ENCODE measurements at regions not wholly inside any gene's neighbourhood (a gene's known extent, or its start where the extent isn't known, plus 50 kb on each side); places are given as distances from the start of the nearest gene placed in this dataset.

DNA sequence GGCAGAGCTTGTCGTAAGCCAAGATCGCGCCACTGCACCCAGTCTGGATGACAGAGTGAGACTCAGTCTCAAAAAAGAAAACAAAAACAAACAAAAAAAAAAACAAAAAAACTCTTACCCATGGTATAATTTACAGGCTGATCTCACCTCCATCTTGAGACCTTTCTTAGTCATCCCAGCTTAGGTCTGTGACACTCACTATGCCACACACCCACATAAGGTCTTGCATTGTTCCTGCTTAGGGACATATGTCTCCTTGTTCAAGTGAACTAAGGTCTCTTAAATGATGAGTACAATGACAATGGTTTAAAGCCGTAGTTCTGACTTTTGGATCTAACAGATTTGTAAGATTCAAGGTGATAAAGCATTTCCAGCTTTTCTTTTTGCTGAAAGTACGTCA is 360.2 kb upstream of the ARHGEF26 start:
- Histone ChIP-seq H2AFZ (ENCODE audit: low read depth, low read length, poor library complexity, severe bottlenecking) (no peak overlapping the region), H3K4me1 (ENCODE audit: control insufficient read depth in 1 of 2, insufficient read depth in 2 of 2, low read length in 2 of 2) (no peaks in the 10 kb centered on the region), H4K20me1 (ENCODE audit: insufficient read depth) (no peaks in the 10 kb centered on the region), H3K9ac (ENCODE audit: low read length) (no peak overlapping the region), H3K9me2 (ENCODE audit: insufficient read depth) (no peaks in the 10 kb centered on the region), H3K4me2 (ENCODE audit: low read length) (no peak overlapping the region), H3K36me3 (ENCODE audit: control insufficient read depth in 1 of 2, insufficient read depth in 2 of 2, low read length in 2 of 2) (no peaks in the 10 kb centered on the region), H3K9me3 (ENCODE audit: control insufficient read depth in 1 of 2, insufficient read depth in 1 of 2, low read depth in 1 of 2, low read length in 2 of 2) (no peaks in the 10 kb centered on the region), H3K79me2 (ENCODE audit: insufficient read depth, low read length) (no peaks in the 10 kb centered on the region), H3K27me3 (ENCODE audit: insufficient read depth, low read length) (no peaks in the 10 kb centered on the region), H3K27ac (ENCODE audit: low read depth, low read length) (no peak overlapping the region), H3K4me3 (replicated peaks in 1 of 2; ENCODE audit: low read depth in 1 of 2, low read length in 2 of 2) (no peak overlapping the region)
- DNase-seq (ENCODE audit: low read depth, low spot score) = no peak
- ChIA-PET RAD21 (ENCODE audit: low non-redundant PET in 1 of 2, low total read pairs in 2 of 2, uncharacterized antibody in 2 of 2, unreplicated experiment in 2 of 2) (no interaction called here), CTCF (no interaction called here), POLR2A (no interaction called here)
- BruUV-seq (replicated peaks) = no TSS peak
- TF ChIP-seq, protein P1, sequence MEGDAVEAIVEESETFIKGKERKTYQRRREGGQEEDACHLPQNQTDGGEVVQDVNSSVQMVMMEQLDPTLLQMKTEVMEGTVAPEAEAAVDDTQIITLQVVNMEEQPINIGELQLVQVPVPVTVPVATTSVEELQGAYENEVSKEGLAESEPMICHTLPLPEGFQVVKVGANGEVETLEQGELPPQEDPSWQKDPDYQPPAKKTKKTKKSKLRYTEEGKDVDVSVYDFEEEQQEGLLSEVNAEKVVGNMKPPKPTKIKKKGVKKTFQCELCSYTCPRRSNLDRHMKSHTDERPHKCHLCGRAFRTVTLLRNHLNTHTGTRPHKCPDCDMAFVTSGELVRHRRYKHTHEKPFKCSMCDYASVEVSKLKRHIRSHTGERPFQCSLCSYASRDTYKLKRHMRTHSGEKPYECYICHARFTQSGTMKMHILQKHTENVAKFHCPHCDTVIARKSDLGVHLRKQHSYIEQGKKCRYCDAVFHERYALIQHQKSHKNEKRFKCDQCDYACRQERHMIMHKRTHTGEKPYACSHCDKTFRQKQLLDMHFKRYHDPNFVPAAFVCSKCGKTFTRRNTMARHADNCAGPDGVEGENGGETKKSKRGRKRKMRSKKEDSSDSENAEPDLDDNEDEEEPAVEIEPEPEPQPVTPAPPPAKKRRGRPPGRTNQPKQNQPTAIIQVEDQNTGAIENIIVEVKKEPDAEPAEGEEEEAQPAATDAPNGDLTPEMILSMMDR (IDR thresholded peaks at IDR 0.05 in 2 of 3, conservative IDR thresholded peaks at IDR 0.05 in 1 of 3; ENCODE audit: borderline replicate concordance in 1 of 3, insufficient read depth in 1 of 3, low read depth in 2 of 3, low read length in 2 of 3) = no peak
- no peak for ATAC-seq
- intact Hi-C loops (cut with micrococcal nuclease) = loop anchor here (10.0 kb wide), 2 partner anchors 316 to 596 kb away; partner anchors contain the start of gene RAP2B

DNA sequence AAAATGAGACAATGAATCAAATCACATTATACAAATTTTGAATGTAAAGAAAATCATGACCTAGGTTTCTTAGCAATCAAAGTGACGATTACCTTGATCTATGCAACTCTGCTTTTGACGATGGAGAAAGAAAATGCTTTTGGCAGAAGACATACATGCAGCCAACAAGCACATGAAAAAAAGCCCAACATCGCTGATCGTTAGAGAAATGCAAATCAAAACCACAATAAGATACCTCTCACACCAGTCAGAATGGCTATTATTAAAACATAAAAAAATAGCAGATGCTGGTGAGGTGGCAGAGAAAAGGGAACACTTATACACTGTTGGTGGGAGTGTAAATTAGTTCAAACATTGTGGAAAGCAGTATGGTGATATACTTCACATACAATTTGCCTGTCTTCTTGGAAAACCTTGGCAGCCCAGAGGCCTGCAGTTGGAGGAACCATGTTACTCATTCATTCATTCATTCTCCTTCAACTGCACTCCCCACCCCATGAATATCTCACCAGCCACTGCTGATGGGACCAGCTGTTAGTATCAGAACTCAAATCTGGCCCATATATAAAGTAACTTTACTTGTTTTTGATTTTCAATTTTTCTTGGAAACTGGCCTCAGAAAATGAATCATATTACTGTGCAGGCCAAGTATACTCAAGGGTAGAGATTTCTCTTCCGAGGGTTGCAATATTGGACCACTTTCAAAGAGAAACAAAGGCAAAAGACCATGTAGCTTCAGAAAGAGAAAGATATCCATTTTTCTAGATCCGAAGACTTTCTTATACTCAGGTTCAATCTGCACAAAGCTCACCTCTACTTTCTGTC is 358.6 kb upstream of the ARHGEF26 start:
- H3K36me3 ChIP-seq (ENCODE audit: control insufficient read depth in 1 of 2, insufficient read depth in 2 of 2, low read length in 2 of 2) = no peaks in the 10 kb centered on the region
- ATAC-seq (no peak), DNase-seq (ENCODE audit: low read depth, low spot score) (no peak)
- no peaks in the 10 kb centered on the region for H3K27me3 ChIP-seq (ENCODE audit: insufficient read depth, low read length)
- H3K9me3 ChIP-seq (ENCODE audit: control insufficient read depth in 1 of 2, insufficient read depth in 1 of 2, low read depth in 1 of 2, low read length in 2 of 2) = no peaks in the 10 kb centered on the region
- no peak overlapping the region for H3K9ac ChIP-seq (ENCODE audit: low read length)
- POLR2A ChIA-PET = no interaction called here
- H3K27ac ChIP-seq (ENCODE audit: low read depth, low read length) = no peak overlapping the region
- no peak overlapping the region for H2AFZ ChIP-seq (ENCODE audit: low read depth, low read length, poor library complexity, severe bottlenecking)
- H3K4me2 ChIP-seq (ENCODE audit: low read length) = no peak overlapping the region
- intact Hi-C loops (cut with micrococcal nuclease) = loop anchor here (10.0 kb wide), 2 partner anchors 318 to 598 kb away; partner anchors contain the start of gene RAP2B
- no peaks in the 10 kb centered on the region for H3K4me1 ChIP-seq (ENCODE audit: control insufficient read depth in 1 of 2, insufficient read depth in 2 of 2, low read length in 2 of 2)
- CTCF ChIA-PET = no interaction called here
- RAD21 ChIA-PET (ENCODE audit: low non-redundant PET in 1 of 2, low total read pairs in 2 of 2, uncharacterized antibody in 2 of 2, unreplicated experiment in 2 of 2) = no interaction called here
- no peaks in the 10 kb centered on the region for H3K79me2 ChIP-seq (ENCODE audit: insufficient read depth, low read length)
- no peak overlapping the region for H3K4me3 ChIP-seq (replicated peaks in 1 of 2; ENCODE audit: low read depth in 1 of 2, low read length in 2 of 2)
- no peaks in the 10 kb centered on the region for H3K9me2 ChIP-seq (ENCODE audit: insufficient read depth)
- no TSS peak for BruUV-seq (replicated peaks)
- no peaks in the 10 kb centered on the region for H4K20me1 ChIP-seq (ENCODE audit: insufficient read depth)
- TF ChIP-seq, protein P2, sequence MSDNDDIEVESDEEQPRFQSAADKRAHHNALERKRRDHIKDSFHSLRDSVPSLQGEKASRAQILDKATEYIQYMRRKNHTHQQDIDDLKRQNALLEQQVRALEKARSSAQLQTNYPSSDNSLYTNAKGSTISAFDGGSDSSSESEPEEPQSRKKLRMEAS (IDR thresholded peaks at IDR 0.05) = no peak
- TF ChIP-seq YY1 (IDR thresholded peaks at IDR 0.05; ENCODE audit: extremely low read depth, insufficient replicate concordance, low read depth, low read length) = no peak
- no peak for TF ChIP-seq ZFX (IDR thresholded peaks at IDR 0.05)
- TF ChIP-seq, protein P3, sequence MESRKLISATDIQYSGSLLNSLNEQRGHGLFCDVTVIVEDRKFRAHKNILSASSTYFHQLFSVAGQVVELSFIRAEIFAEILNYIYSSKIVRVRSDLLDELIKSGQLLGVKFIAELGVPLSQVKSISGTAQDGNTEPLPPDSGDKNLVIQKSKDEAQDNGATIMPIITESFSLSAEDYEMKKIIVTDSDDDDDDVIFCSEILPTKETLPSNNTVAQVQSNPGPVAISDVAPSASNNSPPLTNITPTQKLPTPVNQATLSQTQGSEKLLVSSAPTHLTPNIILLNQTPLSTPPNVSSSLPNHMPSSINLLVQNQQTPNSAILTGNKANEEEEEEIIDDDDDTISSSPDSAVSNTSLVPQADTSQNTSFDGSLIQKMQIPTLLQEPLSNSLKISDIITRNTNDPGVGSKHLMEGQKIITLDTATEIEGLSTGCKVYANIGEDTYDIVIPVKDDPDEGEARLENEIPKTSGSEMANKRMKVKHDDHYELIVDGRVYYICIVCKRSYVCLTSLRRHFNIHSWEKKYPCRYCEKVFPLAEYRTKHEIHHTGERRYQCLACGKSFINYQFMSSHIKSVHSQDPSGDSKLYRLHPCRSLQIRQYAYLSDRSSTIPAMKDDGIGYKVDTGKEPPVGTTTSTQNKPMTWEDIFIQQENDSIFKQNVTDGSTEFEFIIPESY (IDR thresholded peaks at IDR 0.05; ENCODE audit: extremely low read depth, insufficient replicate concordance, low read length) = no peak
- TF ChIP-seq, protein P4, sequence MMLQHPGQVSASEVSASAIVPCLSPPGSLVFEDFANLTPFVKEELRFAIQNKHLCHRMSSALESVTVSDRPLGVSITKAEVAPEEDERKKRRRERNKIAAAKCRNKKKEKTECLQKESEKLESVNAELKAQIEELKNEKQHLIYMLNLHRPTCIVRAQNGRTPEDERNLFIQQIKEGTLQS (IDR thresholded peaks at IDR 0.05) = no peak
- no peak for TF ChIP-seq SP1 (IDR thresholded peaks at IDR 0.05; ENCODE audit: low read depth)
- no peak for TF ChIP-seq FOSL1 (IDR thresholded peaks at IDR 0.05; ENCODE audit: low read depth)
- TF ChIP-seq, protein P5, sequence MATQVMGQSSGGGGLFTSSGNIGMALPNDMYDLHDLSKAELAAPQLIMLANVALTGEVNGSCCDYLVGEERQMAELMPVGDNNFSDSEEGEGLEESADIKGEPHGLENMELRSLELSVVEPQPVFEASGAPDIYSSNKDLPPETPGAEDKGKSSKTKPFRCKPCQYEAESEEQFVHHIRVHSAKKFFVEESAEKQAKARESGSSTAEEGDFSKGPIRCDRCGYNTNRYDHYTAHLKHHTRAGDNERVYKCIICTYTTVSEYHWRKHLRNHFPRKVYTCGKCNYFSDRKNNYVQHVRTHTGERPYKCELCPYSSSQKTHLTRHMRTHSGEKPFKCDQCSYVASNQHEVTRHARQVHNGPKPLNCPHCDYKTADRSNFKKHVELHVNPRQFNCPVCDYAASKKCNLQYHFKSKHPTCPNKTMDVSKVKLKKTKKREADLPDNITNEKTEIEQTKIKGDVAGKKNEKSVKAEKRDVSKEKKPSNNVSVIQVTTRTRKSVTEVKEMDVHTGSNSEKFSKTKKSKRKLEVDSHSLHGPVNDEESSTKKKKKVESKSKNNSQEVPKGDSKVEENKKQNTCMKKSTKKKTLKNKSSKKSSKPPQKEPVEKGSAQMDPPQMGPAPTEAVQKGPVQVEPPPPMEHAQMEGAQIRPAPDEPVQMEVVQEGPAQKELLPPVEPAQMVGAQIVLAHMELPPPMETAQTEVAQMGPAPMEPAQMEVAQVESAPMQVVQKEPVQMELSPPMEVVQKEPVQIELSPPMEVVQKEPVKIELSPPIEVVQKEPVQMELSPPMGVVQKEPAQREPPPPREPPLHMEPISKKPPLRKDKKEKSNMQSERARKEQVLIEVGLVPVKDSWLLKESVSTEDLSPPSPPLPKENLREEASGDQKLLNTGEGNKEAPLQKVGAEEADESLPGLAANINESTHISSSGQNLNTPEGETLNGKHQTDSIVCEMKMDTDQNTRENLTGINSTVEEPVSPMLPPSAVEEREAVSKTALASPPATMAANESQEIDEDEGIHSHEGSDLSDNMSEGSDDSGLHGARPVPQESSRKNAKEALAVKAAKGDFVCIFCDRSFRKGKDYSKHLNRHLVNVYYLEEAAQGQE (IDR thresholded peaks at IDR 0.05; ENCODE audit: low read depth) = no peak
- TF ChIP-seq EGR1 (IDR thresholded peaks at IDR 0.05; ENCODE audit: low read depth) = no peak

Data from HCT116 (cell line).